ENCODE measurements at regions not wholly inside any gene's neighbourhood (a gene's known extent, or its start where the extent isn't known, plus 50 kb on each side); places are given as distances from the start of the nearest gene placed in this dataset.

DNA sequence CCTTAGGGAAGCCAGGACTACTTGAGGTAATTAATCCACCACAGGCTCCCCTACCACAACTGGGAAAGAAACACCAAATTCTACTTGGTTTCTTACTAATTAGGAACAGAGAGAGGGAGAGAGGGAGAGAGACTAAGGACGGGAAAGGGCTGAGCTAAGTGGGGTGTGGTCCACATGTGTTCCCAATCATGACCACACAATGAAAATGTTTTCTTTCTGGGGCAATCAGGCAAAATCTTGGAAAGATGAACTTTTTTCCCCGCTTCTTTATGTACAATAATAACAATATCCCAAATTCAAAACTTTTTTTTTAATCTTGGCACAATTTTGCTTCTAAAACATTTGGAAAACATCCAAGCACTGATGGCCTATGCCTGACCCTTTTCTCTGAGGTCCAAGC is 734.4 kb downstream of the MAFB start:
- DNase-seq = no peak

- no peak for DNase-seq
These were observed 742.1 kb downstream of the MAFB start for GRCh38 chr20:39946931-39947330.

DNA sequence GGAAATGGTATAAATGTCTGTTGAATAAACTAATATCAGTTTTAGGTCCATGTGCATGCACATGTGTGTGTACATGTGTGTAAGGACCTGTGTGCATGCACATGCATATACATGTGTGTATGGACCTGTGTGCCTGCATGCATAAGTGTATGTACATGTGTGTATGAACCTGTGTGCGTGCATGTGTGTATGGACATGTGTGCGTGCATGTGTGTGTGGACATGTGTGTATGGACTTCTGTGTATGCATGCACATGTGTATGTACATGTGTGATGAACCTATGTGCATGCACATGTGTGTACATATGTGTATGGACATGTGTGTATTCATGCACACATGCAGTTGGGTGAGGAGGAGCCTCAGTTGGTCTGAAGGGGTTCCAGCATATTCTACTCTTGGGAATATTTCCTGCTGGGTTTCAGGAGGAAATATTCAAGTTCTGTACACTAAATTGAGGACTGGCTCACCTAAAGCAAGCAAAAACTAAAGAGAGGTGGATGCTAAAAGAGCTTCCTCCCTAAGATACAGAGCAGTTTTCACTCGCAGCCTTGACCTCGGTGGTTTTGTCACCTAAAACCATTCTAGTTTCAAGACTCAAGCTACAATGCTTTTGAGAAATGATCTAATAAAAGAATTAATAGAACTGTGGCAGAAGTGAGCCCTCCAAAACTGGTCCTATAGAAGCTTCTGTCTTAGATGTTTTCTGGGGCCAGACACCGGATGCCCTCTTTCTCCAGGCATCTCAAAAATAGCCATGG is 742.8 kb downstream of the MAFB start:
- no peak for DNase-seq

- no peak for DNase-seq
These were observed 744.2 kb downstream of the MAFB start for GRCh38 chr20:39944861-39945260.

DNA sequence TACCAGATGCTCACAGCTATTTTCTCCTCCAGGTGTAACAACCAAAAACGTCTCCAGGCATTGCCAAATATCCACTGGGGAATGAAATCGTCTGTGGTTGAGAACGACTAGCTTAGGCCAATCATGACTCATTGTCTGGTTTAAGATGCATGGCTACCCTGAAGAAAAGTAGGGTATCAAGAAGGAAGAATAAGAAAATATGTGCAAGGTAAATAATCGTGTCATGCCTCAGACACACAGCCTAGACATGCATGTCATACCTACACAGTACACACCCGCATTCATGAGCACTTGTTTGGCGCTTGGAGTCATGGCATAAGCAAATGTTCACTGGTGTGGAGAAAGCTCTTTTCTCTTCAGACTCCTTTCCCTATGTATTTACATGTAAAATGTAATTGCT is 745.7 kb downstream of the MAFB start:
- DNase-seq = no peak

DNA sequence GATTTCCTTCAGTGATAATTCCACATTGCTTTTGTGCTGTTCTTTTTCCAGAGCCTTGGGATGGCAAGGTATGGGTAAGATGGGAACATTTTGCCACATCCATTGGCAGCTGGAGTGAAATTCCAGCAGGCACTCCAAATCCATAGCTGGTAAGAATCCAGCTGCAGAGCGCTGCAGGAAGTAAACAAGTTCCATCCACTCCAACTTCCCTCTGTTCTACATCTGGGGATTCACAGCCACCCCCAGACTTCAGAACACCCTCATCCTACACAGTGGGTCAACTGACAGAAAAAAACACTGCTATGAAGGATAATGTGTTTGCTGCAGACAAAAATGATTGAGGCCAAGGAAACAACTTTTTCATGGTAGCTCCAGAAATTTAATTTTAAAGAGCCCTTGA is 747.8 kb downstream of the MAFB start:
- no peak for DNase-seq

DNA sequence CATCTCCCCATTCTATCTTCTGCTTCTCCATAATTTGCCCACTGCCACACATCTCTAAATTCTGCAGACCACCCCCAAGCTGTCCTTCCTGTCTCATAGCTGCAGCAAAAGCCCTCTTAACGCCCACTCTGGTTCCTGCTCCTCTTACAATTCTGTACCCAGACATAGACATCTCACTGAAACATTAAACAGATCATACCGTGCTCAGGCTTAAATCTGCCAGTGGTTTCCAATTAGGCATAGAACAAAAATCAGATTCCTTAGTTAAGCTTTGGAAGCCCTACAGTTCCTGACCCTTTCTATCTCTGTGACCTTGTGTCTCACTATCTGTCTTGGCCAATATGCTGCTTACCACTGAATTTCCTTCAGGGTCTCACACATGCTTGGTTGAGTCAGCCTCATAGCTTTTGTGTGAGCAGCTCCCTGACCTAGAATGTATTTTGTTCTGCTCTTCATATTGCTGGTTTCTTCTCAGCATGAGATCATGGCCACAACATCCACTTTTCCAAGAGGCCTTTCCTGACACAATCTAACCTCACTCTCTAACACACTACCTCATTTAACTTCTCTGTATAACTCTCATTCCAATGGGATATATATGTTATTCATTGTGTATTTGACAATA is 749.7 kb downstream of the MAFB start:
- DNase-seq = no peak

DNA sequence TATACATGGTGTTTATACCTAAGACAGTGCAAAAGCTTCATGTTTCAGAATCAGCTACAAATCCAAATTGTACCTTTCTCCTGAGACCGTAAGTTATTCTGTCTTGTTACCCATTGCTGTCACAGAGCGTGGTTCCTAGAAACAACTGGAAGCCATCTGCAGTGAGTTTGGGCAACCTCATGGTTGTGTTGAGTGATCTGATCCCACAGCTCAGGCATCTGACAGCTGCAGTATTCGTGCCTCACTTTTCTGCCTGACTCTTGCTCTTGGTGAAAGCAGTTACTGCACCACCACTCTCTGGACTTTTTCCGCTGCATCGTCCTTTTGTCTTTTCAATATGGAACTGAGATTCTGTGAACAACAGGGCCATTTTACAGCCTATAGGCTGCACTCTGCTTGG is 752.6 kb downstream of the MAFB start:
- no peak for DNase-seq

DNA sequence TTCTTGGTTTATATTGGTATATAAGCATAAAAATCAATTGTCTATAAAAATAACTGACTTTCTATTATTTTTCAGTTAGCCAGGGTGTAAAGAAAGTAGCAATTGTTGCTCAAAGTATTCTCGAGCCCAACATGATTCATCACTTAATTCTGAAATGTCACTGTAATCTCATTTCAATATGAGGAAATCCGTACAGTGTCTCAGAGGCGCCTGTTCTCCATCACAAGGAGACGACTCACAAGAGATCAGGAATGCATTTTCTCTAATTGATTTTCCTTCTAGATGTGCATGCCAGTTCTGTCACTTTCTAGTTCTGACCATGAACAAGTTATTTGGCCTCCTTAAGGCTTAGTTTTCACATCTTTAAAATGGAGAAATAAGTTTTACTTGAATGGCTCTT is 753.1 kb downstream of the MAFB start:
- no peak for DNase-seq

GRCh38 chr20:39916236-39916765 is 772.7 kb downstream of the MAFB start:
- DNase-seq = no peak

DNA sequence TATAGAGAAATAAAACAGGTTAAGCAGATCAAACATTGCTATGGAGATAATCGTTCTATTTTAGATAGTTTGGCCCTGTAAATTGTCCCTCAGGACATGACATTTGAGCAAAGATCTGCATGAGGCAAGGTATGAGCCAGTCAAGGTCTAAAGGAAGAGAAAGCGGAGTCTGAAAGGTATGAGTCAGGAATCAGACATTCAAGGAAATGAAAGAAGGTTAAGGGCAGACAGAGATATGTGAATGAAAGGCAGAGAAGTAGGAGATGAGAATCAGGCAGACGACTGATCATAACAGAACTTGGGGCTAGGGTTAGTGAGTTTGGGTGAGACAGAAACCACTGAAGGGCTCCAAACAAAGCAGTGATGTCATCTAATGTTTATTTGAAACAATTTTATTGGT is 775.8 kb downstream of the MAFB start:
- no peak for DNase-seq

- DNase-seq = no peak
These were observed 777.5 kb downstream of the MAFB start for GRCh38 chr20:39911497-39911896.

DNA sequence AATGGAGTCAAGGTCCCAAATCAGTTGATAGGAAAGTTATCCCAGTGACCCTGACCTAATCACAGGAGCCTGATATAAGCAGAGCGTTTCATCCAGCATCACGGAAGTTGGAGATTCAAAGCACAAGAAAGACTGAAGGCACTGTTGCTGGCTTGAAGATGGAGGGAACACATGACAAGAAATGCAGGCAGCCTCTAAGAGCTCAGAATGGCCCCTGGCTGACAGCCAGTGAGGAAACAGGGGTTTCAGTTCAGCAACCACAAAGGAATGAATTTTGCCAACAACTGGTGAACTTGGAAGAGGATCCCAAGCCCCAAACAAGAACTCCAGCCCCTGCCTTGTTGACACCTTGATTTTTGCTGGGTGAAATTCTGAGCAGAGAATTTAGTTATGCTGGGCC is 778.5 kb downstream of the MAFB start:
- DNase-seq = no peak

DNA sequence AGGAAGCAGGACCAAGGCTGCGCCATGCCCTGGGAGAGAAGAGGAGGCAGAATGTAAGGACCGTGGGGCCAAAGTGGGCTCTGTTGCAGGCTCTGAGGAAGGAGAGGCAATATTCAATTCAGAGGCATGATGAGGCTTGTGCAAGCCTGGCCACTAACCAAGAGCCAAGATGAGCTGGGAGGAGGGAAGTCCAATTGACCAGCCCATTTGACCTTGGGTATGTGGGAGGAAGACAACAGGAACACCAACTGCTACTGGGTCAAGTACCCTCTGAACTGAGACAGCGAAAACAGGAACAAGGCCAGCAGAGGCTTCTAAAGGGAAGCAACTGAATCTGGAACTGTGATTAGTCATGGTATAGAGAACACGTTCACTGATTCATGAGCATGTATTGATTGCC is 779.6 kb downstream of the MAFB start:
- no peak for DNase-seq

DNA sequence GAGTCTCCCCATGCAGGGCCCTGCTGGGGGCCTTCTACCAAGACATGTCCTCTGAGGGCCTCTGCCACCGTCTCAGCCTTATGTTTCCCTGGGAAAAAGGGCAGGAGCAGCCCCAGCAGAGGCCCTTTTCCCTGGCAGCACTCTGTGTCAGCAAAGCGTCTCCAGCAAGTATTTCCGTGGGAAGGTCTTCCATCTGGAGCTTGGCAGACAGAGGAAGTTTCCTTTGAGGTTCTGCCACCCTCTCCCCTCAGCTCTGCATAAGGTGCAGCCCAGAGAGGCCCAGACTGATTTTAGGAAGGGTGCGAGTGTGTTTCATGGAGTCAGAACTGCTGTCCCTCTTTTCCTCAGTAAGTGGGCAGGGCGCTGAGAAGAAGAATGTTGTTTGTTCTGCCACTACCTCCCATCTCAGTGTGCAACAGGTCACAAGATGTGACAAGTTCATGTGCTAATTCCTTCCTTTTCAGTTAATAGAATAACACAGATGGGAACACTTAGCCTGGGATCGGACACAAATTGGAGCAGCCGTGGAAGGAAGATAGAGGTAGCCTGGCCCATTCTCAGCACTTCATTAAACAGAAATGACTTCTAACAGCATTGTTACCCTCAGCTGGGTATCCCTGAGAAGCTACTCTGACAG is 784.4 kb downstream of the MAFB start:
- DNase-seq = no peak

- no peak for DNase-seq
These were observed 785.1 kb downstream of the MAFB start for GRCh38 chr20:39903806-39904465.

- no peak for DNase-seq
These were observed 789.2 kb downstream of the MAFB start for GRCh38 chr20:39899881-39900280.

DNA sequence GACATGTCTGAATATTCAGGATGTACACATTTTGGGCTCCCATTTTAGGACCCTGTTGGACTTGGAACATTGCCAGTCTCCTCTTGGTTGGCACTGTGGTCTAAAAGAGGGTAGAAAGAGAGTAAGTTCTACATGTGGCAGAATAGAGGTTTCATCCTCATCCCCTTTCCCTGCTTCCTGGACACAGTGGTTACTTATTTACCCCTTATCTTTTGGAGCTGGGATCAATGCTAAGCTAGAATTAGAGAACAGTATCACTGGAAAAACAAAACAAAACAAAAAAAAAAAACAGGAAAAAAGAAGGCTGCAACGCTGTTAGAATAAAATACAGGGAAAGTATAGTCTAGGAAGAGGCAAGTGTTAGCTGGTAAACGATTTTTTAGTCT is 790.6 kb downstream of the MAFB start:
- no peak for DNase-seq

GRCh38 chr20:39897781-39898466 is 791.1 kb downstream of the MAFB start:
- no peak for DNase-seq

GRCh38 chr20:39897058-39897457 is 792.0 kb downstream of the MAFB start:
- DNase-seq = no peak

GRCh38 chr20:39894067-39894466 is 795.0 kb downstream of the MAFB start:
- no peak for DNase-seq

- no peak for DNase-seq
These were observed 795.9 kb downstream of the MAFB start for GRCh38 chr20:39893003-39893685.

Measured in NCI-H1417 treated with DMSO at 0.1 percent for 48 hours (cell line).